ENCODE measurements at regions not wholly inside any gene's neighbourhood (a gene's known extent, or its start where the extent isn't known, plus 50 kb on each side); places are given as distances from the start of the nearest gene placed in this dataset.

GRCh38 chr13:107407074-107407473, 808.3 kb downstream of the LIG4 start:
- TF ChIP-seq CTCF (IDR thresholded peaks at IDR 0.05; ENCODE audit: insufficient read depth, low read depth, low read length) (no peak), EZH2 (IDR thresholded peaks at IDR 0.05; ENCODE audit: insufficient read depth, low read length) (no peak)

Data from astrocyte (in vitro differentiated cells and primary cell).